CD4-positive, alpha-beta T cell (primary cell): ENCODE measurements at regions not wholly inside any gene's neighbourhood (a gene's known extent, or its start where the extent isn't known, plus 50 kb on each side); places are given as distances from the start of the nearest gene placed in this dataset.

Experiments used
- ATAC-seq: fragments of 200-7000 bp; cut with Tn5 transposase; one replicate; pipeline ENCODE4 v1.10.0; 2022; ENCODE audit warnings: mild to moderate bottlenecking; ENCODE audit not compliant: poor library complexity
- CTCF ChIA-PET: fragments of 350-600 bp; sonication (Branson Sonifier 250); formaldehyde crosslinking; loops from one replicate; lab custom pipeline; 2021; ENCODE audit warnings: antibody characterized with exemption, inconsistent platforms; lab: Charles Lee
- POLR2A ChIA-PET: fragments of 350-600 bp; sonication (Branson Sonifier 250); formaldehyde crosslinking; loops from one replicate; lab custom pipeline; 2021; ENCODE audit warnings: antibody characterized with exemption, inconsistent platforms; lab: Charles Lee
- DNase-seq, 14 experiments: peaks; one replicate each; pipeline ENCODE4 v3.0.0-alpha.2; 2013 to 2020; ENCODE audit warnings: mixed read lengths in 2 of 14
- H3K27ac ChIP-seq, 2 donors: one replicate each; pipeline versions ENCODE4 v1.5.1 to v1.7.0; 2013; ENCODE audit warnings: low read length in 2 of 2, low read depth in 1 of 2, mild to moderate bottlenecking in 1 of 2
- H3K27me3 ChIP-seq, 2 experiments: 1 replicate in 1 of 2; 2 replicates in 1 of 2; pipeline versions ENCODE4 v1.6.1 to v1.7.0; 2013; ENCODE audit warnings: low read length in 2 of 2, control low read depth in 1 of 2, mild to moderate bottlenecking in 1 of 2, moderate library complexity in 1 of 2; ENCODE audit not compliant: insufficient read depth in 2 of 2, control insufficient read depth in 1 of 2
- H3K36me3 ChIP-seq: one replicate; pipeline ENCODE4 v1.6.1; 2013; ENCODE audit warnings: low read length, control low read depth; ENCODE audit not compliant: insufficient read depth
- H3K4me1 ChIP-seq: one replicate; pipeline ENCODE4 v1.6.1; 2013; ENCODE audit warnings: low read length, control low read depth; ENCODE audit not compliant: insufficient read depth
- H3K4me3 ChIP-seq: one replicate; pipeline ENCODE4 v1.5.1; 2013; ENCODE audit warnings: mild to moderate bottlenecking, low read length, moderate library complexity
- H3K9me3 ChIP-seq, 2 experiments: 1 replicate in 1 of 2; 2 replicates in 1 of 2; pipeline versions ENCODE4 v1.6.1 to v1.7.0; 2013; ENCODE audit warnings: low read length in 2 of 2, mild to moderate bottlenecking in 2 of 2, control low read depth in 1 of 2, moderate library complexity in 1 of 2; ENCODE audit not compliant: control insufficient read depth in 1 of 2, insufficient read depth in 1 of 2
- H3K27ac Mint-ChIP-seq: one replicate; pipeline ENCODE4 v1.8.0; 2020; ENCODE audit warnings: mixed read lengths
- H3K27me3 Mint-ChIP-seq: one replicate; pipeline ENCODE4 v1.8.0; 2021; ENCODE audit warnings: mixed read lengths
- H3K36me3 Mint-ChIP-seq: one replicate; pipeline ENCODE4 v1.8.0; 2021; ENCODE audit warnings: low read depth, mixed read lengths
- H3K4me1 Mint-ChIP-seq: one replicate; pipeline ENCODE4 v1.8.0; 2021; ENCODE audit warnings: low read depth, mixed read lengths
- H3K4me3 Mint-ChIP-seq: one replicate; pipeline ENCODE4 v1.8.0; 2020; ENCODE audit warnings: mild to moderate bottlenecking, mixed read lengths
- H3K9me3 Mint-ChIP-seq: one replicate; pipeline ENCODE4 v1.8.0; 2020; ENCODE audit warnings: mixed read lengths
- intact Hi-C, 2 experiments: fragments of 100-400 bp; cut with DNase I in 1 of 2; cut with micrococcal nuclease in 1 of 2; formaldehyde crosslinking; loops; one replicate each; pipeline versions ENCODE4 v1.15.1 to v1.9.0; 2023 to 2025; cut with DNase I, micrococcal nuclease
- TF ChIP-seq, protein P1 (sequence below): fragments of 200-600 bp; IDR thresholded peaks from one replicate; pipeline ENCODE4 v1.8.0; 2022; ENCODE audit warnings: antibody characterized with exemption, mild to moderate bottlenecking

DNA sequence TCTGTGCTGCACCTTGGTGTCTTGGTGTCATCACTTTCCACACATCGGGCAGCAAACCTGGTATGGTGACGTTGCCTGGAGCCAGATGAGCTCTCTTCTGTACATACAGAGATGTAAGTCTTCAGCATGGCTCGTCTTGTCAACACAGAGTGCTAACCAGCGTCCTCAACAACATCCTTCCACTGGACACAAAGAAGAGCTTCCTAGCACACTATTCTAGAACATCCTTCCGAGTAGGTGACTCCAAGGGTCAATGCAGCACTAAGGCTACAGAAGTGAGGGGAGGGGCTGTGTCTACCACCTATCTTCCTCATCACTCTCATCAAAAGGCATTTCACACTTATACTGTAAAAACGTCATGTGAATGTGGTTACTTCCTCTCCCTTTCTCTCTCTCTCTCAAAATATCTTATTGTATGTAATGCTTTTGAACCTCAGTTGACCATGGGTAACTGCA lies 108.1 kb upstream of the SLC1A4 start:
- H3K36me3 ChIP-seq, result no peaks in the 10 kb centered on the region
- no peaks in the 10 kb centered on the region for H3K9me3 ChIP-seq
- H3K4me1 ChIP-seq, result no peaks in the 10 kb centered on the region
- no peak overlapping the region for H3K4me3 ChIP-seq
- ChIA-PET POLR2A (no interaction called here), CTCF (no interaction called here)
- Mint-ChIP-seq H3K27me3 (no peaks in the 10 kb centered on the region), H3K9me3 (no peaks in the 10 kb centered on the region), H3K4me3 (no peak overlapping the region), H3K36me3 (no peaks in the 10 kb centered on the region), H3K27ac (no peak overlapping the region), H3K4me1 (no peaks in the 10 kb centered on the region)
- intact Hi-C loops, result no loop called here
- no peak overlapping the region for H3K27ac ChIP-seq
- TF ChIP-seq, protein P1, sequence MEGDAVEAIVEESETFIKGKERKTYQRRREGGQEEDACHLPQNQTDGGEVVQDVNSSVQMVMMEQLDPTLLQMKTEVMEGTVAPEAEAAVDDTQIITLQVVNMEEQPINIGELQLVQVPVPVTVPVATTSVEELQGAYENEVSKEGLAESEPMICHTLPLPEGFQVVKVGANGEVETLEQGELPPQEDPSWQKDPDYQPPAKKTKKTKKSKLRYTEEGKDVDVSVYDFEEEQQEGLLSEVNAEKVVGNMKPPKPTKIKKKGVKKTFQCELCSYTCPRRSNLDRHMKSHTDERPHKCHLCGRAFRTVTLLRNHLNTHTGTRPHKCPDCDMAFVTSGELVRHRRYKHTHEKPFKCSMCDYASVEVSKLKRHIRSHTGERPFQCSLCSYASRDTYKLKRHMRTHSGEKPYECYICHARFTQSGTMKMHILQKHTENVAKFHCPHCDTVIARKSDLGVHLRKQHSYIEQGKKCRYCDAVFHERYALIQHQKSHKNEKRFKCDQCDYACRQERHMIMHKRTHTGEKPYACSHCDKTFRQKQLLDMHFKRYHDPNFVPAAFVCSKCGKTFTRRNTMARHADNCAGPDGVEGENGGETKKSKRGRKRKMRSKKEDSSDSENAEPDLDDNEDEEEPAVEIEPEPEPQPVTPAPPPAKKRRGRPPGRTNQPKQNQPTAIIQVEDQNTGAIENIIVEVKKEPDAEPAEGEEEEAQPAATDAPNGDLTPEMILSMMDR, result no peak
- DNase-seq (no peak), ATAC-seq (no peak)
- no peaks in the 10 kb centered on the region for H3K27me3 ChIP-seq

DNA sequence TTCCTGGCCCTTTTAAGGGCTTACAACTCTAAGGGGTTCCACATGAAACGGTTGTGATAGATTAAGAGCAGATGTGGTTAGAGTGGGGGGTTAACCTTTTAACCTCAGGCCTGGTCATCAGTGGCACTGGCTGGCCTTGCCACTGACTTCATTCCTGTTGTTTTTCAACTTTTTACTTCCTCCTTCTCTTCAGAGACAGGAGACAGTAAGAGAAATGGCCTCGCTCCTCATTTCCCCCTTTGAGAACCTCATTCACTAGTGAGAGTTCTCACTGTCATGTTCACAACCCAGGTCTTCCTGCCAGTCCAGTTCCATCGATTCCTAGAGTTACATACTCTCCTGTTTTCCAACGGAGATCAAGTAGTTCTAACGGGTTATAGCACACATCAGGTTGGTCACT lies 101.6 kb upstream of the SLC1A4 start:
- peaks cover 0 to 5% of the 10 kb centered on the region in 2 experiments for H3K27me3 ChIP-seq
- no peaks in the 10 kb centered on the region for H3K36me3 Mint-ChIP-seq
- H3K4me3 Mint-ChIP-seq, result no peak overlapping the region
- no peak overlapping the region for H3K4me3 ChIP-seq
- ChIA-PET POLR2A (interaction anchor here (0.7 kb wide), 1 partner anchor 350 kb away, joined by 3 read pairs; no protein-coding TSS in a partner anchor), CTCF (no interaction called here)
- no peaks in the 10 kb centered on the region for H3K36me3 ChIP-seq
- H3K9me3 Mint-ChIP-seq, result peaks cover 2% of the 10 kb centered on the region
- H3K4me1 ChIP-seq, result no peaks in the 10 kb centered on the region
- no peak overlapping the region for H3K27ac ChIP-seq
- H3K27ac Mint-ChIP-seq, result no peak overlapping the region
- ATAC-seq (no peak), DNase-seq (no peak)
- TF ChIP-seq, protein P1, result no peak
- H3K4me1 Mint-ChIP-seq, result no peaks in the 10 kb centered on the region
- peaks cover 0 to 17% of the 10 kb centered on the region in 2 experiments for H3K9me3 ChIP-seq
- intact Hi-C loops, result no loop called here
- H3K27me3 Mint-ChIP-seq, result peaks cover 12% of the 10 kb centered on the region

DNA sequence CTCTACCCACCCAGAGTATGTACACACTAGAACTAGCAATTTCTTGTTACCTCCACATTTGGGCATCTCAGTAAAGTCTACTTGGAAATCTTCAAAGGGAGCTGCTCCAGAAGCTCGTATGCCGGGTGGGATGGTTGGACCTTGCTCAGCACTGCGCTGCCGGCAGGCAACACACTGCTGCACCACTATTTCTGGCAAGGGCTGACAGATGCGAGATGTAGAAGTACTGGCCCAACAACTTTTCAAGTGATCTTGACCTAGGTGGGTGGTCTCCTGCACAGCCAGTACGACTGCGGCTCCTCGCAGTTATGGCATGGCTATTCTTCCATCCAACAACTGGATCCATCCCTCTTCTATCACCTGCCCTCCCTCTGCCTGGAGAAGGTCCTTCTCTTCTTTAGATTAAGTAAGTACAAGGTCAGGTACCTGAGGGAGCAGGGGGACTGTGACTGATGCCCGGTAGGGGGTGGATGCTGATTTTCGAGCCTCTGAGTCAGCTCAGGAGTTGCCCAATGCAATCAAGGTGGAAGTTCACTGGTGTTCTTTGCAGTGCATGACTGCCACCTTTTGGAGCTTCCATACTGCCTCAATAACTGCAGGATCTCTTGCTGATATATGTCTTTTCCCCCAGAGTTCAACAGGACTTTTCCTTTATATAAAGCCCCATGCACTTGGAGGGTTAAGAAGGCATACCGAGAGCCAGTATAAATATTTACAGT lies 100.4 kb upstream of the SLC1A4 start:
- DNase-seq, result no peak
- POLR2A ChIA-PET, result no interaction called here
- H3K9me3 Mint-ChIP-seq, result peaks cover 2% of the 10 kb centered on the region
- peaks cover 12% of the 10 kb centered on the region for H3K27me3 Mint-ChIP-seq
- H3K27ac Mint-ChIP-seq, result no peak overlapping the region
- H3K4me3 Mint-ChIP-seq, result no peak overlapping the region
- intact Hi-C loops, result no loop called here
- Histone ChIP-seq H3K27ac (no peak overlapping the region), H3K9me3 (peaks cover 0 to 17% of the 10 kb centered on the region in 2 experiments), H3K27me3 (peaks cover 0 to 5% of the 10 kb centered on the region in 2 experiments), H3K4me3 (no peak overlapping the region), H3K4me1 (no peaks in the 10 kb centered on the region), H3K36me3 (no peaks in the 10 kb centered on the region)
- CTCF ChIA-PET, result no interaction called here
- no peaks in the 10 kb centered on the region for H3K4me1 Mint-ChIP-seq
- TF ChIP-seq, protein P1, result no peak
- H3K36me3 Mint-ChIP-seq, result no peaks in the 10 kb centered on the region
- ATAC-seq, result no peak
